Endothelial cell of umbilical vein (primary cell): ENCODE measurements at regions not wholly inside any gene's neighbourhood (a gene's known extent, or its start where the extent isn't known, plus 50 kb on each side); places are given as distances from the start of the nearest gene placed in this dataset.

Experiments used
- BruUV-seq: library from RNA; stranded (reverse); fragments of 400-500 nt; replicated peaks from 2 replicates; lab custom pipeline; 2021; lab: Mats Ljungman, UMichigan
- CTCF ChIA-PET: fragments of 300-600, 350-600 bp; sonication (Branson Sonifier 250); formaldehyde crosslinking; loops from one replicate; lab custom pipeline; 2021; ENCODE audit warnings: antibody characterized with exemption, inconsistent platforms; lab: Charles Lee
- POLR2A ChIA-PET: fragments of 300-600, 350-600 bp; sonication (Branson Sonifier 250); formaldehyde crosslinking; loops from one replicate; lab custom pipeline; 2021; ENCODE audit warnings: antibody characterized with exemption, inconsistent platforms; lab: Charles Lee
- DNase-seq: peaks from one replicate; pipeline ENCODE4 v3.0.0-alpha.2; 2011; ENCODE audit warnings: low read depth, low spot score
- FAIRE-seq: peaks from 2 replicates; lab custom pipeline; 2011; peaks lifted over from hg19 to GRCh38; lab: Jason Lieb, UNC
- H2AFZ ChIP-seq: 2 replicates; pipeline ENCODE4 v1.6.0; 2012; ENCODE audit warnings: low read depth, low read length, control low read depth, inconsistent platforms
- H3K27ac ChIP-seq: 2 replicates; pipeline ENCODE4 v1.5.1; 2011; ENCODE audit warnings: low read depth, mild to moderate bottlenecking, control low read depth, low read length, moderate library complexity; ENCODE audit not compliant: insufficient read depth
- H3K27me3 ChIP-seq, 2 experiments: 2 replicates each; pipeline versions ENCODE4 v1.6.0 to v1.6.1; 2011; ENCODE audit warnings: low read length in 2 of 2, mixed read lengths in 1 of 2; ENCODE audit not compliant: control insufficient read depth in 2 of 2, insufficient read depth in 2 of 2
- H3K36me3 ChIP-seq, 2 experiments: 2 replicates in 1 of 2; 3 replicates in 1 of 2; pipeline ENCODE4 v1.5.1; 2011; ENCODE audit warnings: low read length in 2 of 2, mild to moderate bottlenecking in 1 of 2, moderate library complexity in 1 of 2; ENCODE audit not compliant: control insufficient read depth in 2 of 2, insufficient read depth in 2 of 2; ENCODE audit errors: extremely low read depth in 1 of 2
- H3K4me1 ChIP-seq: 3 replicates; pipeline ENCODE4 v1.5.1; 2011; ENCODE audit warnings: mild to moderate bottlenecking, low read length; ENCODE audit not compliant: control insufficient read depth, insufficient read depth; ENCODE audit errors: extremely low read depth
- H3K4me2 ChIP-seq: 2 replicates; pipeline ENCODE4 v1.6.1; 2011; ENCODE audit warnings: low read length, control low read depth, mixed read lengths; ENCODE audit not compliant: insufficient read depth
- H3K4me3 ChIP-seq, 3 experiments: fragments of 200-600 bp in 1 of 3; sonication (generic), shearing (Covaris generic) in 1 of 3; replicated peaks in 1 of 3; 2 replicates each; pipeline ENCODE4 v1.5.1; 2011 to 2016; ENCODE audit warnings: control low read depth in 3 of 3, low read length in 3 of 3, mild to moderate bottlenecking in 2 of 3, inconsistent platforms in 1 of 3, low read depth in 1 of 3, moderate library complexity in 1 of 3; ENCODE audit not compliant: insufficient read depth in 1 of 3
- H3K79me2 ChIP-seq: 2 replicates; pipeline ENCODE4 v1.6.0; 2012; ENCODE audit warnings: low read length, inconsistent platforms; ENCODE audit not compliant: control insufficient read depth, insufficient read depth
- H3K9ac ChIP-seq: replicated peaks from 2 replicates; pipeline ENCODE3; 2011; ENCODE audit warnings: low read length, control low read depth; ENCODE audit not compliant: insufficient read depth; ENCODE audit errors: extremely low read depth
- H3K9me1 ChIP-seq: replicated peaks from 3 replicates; pipeline ENCODE4 v1.6.0; 2011; ENCODE audit warnings: mild to moderate bottlenecking, low read length; ENCODE audit not compliant: control insufficient read depth, insufficient read depth; ENCODE audit errors: extremely low read depth
- H3K9me3 ChIP-seq: replicated peaks from 2 replicates; pipeline ENCODE4 v1.5.1; 2012; ENCODE audit warnings: low read length, inconsistent platforms; ENCODE audit not compliant: control insufficient read depth, insufficient read depth
- H4K20me1 ChIP-seq: replicated peaks from 2 replicates; pipeline ENCODE3; 2011; ENCODE audit warnings: mild to moderate bottlenecking, low read length; ENCODE audit not compliant: control insufficient read depth, insufficient read depth; ENCODE audit errors: extremely low read depth
- CTCF ChIP-seq, 2 donors: IDR thresholded peaks; 1 replicate in 1 of 2; 2 replicates in 1 of 2; pipeline ENCODE4 v1.5.1; 2011; ENCODE audit warnings: low read length in 2 of 2, mild to moderate bottlenecking in 2 of 2, moderate library complexity in 2 of 2, control low read depth in 1 of 2, inconsistent platforms in 1 of 2, low read depth in 1 of 2; ENCODE audit not compliant: insufficient read depth in 1 of 2; ENCODE audit errors: extremely low read depth in 1 of 2
- EZH2 ChIP-seq: IDR thresholded peaks from 2 replicates; pipeline ENCODE4 v1.6.1; 2012; ENCODE audit warnings: borderline replicate concordance, low read depth, mild to moderate bottlenecking, moderate library complexity, low read length, inconsistent platforms; ENCODE audit not compliant: severe bottlenecking
- FOS ChIP-seq: IDR thresholded peaks from 2 replicates; pipeline ENCODE4 v1.6.1; 2011; ENCODE audit warnings: mild to moderate bottlenecking, low read length, moderate library complexity, borderline replicate concordance; ENCODE audit not compliant: insufficient read depth
- GATA2 ChIP-seq: IDR thresholded peaks from 2 replicates; pipeline ENCODE4 v1.7.0; 2011; ENCODE audit warnings: low read depth, mild to moderate bottlenecking, moderate library complexity, mixed read lengths, low read length; ENCODE audit not compliant: insufficient read length, insufficient read depth
- JUN ChIP-seq: IDR thresholded peaks from 2 replicates; pipeline ENCODE4 v1.6.1; 2011; ENCODE audit warnings: borderline replicate concordance, low read depth; ENCODE audit not compliant: insufficient read length, insufficient read depth
- MAX ChIP-seq: IDR thresholded peaks from 2 replicates; pipeline ENCODE4 v1.6.1; 2011; ENCODE audit not compliant: insufficient read depth, insufficient read length
- MYC ChIP-seq: IDR thresholded peaks from one replicate; pipeline ENCODE4 v1.6.1; 2011; ENCODE audit warnings: mild to moderate bottlenecking, low read depth, low read length
- POLR2A ChIP-seq: IDR thresholded peaks from 2 replicates; pipeline ENCODE4 v1.6.1; 2012; ENCODE audit warnings: low read depth, mild to moderate bottlenecking, control low read depth, low read length
- POLR2AphosphoS5 ChIP-seq: IDR thresholded peaks from 2 replicates; pipeline ENCODE4 v1.6.1; 2012; ENCODE audit warnings: low read depth, mild to moderate bottlenecking, control low read depth, low read length, moderate library complexity; ENCODE audit not compliant: insufficient read depth
- dilution Hi-C: fragments of 300-500 bp; cut with MboI; formaldehyde crosslinking; loops from one replicate; pipeline ENCODE4 v1.15.0; 2019; ENCODE audit warnings: low sequenced_read_pairs; ENCODE audit not compliant: extremely low pct_ligation_motif_present
- intact Hi-C: fragments of 100-400 bp; cut with micrococcal nuclease; formaldehyde crosslinking; loops from one replicate; pipeline ENCODE4 v1.10.0; 2022

DNA sequence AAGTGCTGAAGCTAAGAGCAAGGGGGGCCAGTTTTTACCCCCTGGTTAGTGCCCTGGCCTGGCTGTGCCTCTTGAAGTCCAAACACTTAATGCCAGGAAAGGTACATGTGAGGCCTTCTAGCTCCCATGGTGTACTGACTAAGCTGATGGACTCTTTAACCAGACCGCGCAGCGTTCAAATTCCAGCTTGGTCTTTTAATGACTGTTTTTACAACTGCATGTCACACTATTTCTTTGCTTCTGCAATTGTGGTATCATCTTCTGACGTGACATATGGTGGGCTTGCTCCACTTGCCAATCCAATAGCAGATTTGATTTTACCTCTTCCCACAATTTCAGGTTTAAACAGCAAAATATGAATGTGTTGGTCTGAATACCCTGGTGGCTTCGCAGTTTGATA, 197.3 kb downstream of the HUNK start:
- Histone ChIP-seq H3K36me3 (no peaks in the 10 kb centered on the region), H3K9me1 (no peaks in the 10 kb centered on the region), H3K79me2 (no peaks in the 10 kb centered on the region), H3K27ac (no peak overlapping the region), H3K4me1 (no peaks in the 10 kb centered on the region), H3K4me2 (no peak overlapping the region), H3K9me3 (no peaks in the 10 kb centered on the region), H2AFZ (no peak overlapping the region), H3K9ac (no peak overlapping the region), H3K27me3 (no peaks in the 10 kb centered on the region), H3K4me3 (no peak overlapping the region), H4K20me1 (no peaks in the 10 kb centered on the region)
- ChIA-PET CTCF (no interaction called here), POLR2A (no interaction called here)
- dilution Hi-C loops = no loop called here
- TF ChIP-seq EZH2 (no peak), GATA2 (no peak), MAX (no peak), CTCF (IDR thresholded peaks at IDR 0.05; ENCODE audit: extremely low read depth in 1 of 2, insufficient read depth in 1 of 2, low read depth in 1 of 2, low read length in 2 of 2) (no peak), JUN (no peak), POLR2AphosphoS5 (no peak), POLR2A (no peak), MYC (no peak), FOS (no peak)
- FAIRE-seq (no peak), DNase-seq (no peak)
- no TSS peak for BruUV-seq
- intact Hi-C loops = no loop called here
